T-helper 2 cell (primary cell): ENCODE measurements at regions not wholly inside any gene's neighbourhood (a gene's known extent, or its start where the extent isn't known, plus 50 kb on each side); places are given as distances from the start of the nearest gene placed in this dataset.
A peak's percentile ranks its signal among the peaks of the same experiment; 100 is the strongest.
"Not testable (repeated sequence)": the region's sequence is repeated elsewhere in the genome, so short reads cannot be mapped to it uniquely, and the experiment has no call there.

Experiments used
- DNase-seq, 5 experiments: peaks; one replicate each; pipeline versions ENCODE4 v3.0.0 to v3.0.0-alpha.2; 2012 to 2022

DNA sequence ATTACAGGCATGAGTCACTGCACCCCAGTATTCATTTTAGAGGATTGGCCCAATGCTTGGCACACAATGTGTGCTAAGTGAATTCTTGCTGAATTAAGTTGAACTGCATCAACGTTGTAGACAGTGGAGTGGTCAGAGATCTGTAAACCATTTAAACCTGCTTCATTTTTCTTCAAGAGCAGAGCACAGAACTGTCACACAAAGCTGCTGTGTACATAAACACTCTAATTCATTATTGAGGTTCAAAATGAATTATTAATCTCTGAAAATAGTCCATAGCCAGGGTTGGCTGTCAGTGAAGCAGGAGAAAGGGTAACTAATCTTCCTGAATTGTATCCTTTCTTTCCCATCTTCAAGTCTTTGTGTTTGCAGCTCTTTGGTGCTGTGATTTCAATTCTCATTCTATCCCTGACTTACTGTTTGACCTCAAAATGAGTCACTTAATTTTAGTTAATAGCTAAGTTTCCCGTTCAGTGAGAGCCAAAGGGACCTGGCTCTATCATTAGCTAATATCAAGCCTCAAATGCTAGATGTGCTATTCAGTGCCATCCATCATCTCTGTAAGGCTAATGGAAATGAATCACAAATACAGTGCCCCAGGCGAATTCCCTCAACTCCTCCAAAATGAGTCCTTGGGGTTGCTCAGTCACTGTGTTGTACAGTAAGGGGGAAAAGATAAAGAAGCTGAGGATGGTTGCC, 77.0 kb upstream of the TSC22D1 start:
- DNase-seq = no peak

- DNase-seq = no peak
These were observed 76.0 kb upstream of the TSC22D1 start for GRCh38 chr13:44652168-44652567.

- DNase-seq = no peak
These were observed 75.6 kb upstream of the TSC22D1 start for GRCh38 chr13:44651724-44652123.

- no peak for DNase-seq
These were observed 75.1 kb upstream of the TSC22D1 start for GRCh38 chr13:44651209-44651608.

GRCh38 chr13:44649834-44650233, 73.7 kb upstream of the TSC22D1 start:
- no peak for DNase-seq

DNA sequence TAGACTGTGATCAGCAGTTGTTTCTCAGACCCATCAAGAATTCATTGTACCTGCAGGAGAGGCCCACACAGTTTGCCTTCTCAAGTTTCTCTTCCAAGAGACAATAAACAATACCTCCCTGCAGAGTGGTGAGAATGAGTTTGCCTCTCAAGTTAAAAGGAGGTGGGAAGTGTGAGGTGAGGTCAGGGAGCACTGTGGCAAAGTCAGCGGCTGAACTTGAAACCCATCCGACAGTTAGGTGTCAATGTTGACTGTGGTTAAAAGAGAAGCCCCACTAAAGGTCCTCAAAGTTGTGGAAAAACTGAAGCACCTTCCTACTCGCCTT, 72.9 kb upstream of the TSC22D1 start:
- DNase-seq = no peak

GRCh38 chr13:44648392-44649103, 72.4 kb upstream of the TSC22D1 start:
- DNase-seq = peak in 1 of 5 experiments; percentile 27

DNA sequence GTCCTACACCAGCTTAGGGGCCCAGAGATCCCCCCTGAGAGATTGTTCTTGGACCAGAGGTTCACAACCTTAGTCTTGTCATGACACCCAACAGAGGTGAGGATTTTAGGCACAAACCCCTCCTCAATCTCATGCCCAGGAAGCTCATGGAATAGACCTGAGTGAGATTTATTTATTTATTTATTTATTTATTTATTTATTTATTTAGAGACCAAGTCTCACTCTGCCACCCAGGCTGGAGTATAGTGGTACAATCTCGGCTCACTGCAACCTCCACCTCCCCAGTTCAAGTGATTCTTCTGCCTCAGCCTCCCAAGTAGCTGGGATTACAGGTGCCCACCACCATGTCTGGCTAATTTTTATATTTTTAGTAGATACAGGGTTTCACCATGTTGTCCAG, 71.4 kb upstream of the TSC22D1 start:
- DNase-seq = not testable (repeated sequence)

GRCh38 chr13:44646044-44646443, 69.9 kb upstream of the TSC22D1 start:
- no peak for DNase-seq

- DNase-seq = no peak
These were observed 67.1 kb upstream of the TSC22D1 start for GRCh38 chr13:44643256-44643655.

DNA sequence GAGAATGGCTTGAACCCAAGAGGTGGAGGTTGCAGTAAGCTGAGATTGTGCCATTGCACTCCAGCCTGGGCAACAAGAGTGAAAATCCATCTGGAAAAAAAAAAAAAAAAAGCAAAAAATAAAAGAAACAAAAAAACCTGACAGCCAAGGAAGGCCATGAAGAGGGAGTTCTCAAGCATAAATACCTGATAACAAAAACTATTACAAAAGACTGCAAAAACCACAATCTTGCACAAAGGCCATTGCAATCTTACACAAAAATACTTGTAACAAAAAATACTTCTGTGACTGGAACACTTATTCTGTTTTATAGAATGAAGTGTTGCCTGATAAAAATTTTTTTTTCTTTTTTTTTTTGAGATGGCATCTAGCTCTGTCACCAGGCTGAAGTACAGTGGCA, 61.5 kb upstream of the TSC22D1 start:
- DNase-seq = no peak

DNA sequence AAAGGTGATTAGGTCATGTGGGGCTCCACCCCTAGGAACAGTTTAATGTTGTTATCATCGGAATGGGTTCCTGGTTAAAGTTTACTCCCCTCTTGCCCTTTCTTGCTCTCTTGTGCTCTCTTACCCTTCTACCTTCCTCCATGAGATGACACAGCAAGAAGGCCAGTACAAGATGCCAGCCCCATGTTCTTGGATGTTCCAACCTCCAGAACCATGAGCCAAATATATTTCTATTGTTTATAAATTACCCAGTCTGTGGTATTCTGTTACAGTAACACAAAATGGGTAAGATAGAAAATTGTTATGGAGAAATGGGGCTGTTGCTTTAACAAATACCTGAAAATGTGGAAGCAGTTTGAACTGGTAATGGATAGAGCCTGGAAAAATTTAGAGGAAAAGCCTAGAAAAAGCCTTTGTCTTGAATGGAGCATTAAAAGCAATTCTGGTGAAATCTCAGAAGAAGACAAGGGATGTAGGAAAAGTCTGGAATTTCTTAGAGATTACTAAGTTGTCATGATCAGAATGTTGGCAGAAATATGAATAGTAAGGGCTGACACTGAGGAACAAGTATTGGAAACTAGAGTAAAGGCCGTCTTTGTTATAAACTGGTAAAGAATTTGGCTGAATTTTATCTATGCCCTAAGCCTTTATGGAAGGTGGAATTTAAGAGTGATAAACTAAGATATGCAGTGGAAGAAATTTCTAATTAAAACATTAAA, 53.5 kb upstream of the TSC22D1 start:
- DNase-seq = no peak

DNA sequence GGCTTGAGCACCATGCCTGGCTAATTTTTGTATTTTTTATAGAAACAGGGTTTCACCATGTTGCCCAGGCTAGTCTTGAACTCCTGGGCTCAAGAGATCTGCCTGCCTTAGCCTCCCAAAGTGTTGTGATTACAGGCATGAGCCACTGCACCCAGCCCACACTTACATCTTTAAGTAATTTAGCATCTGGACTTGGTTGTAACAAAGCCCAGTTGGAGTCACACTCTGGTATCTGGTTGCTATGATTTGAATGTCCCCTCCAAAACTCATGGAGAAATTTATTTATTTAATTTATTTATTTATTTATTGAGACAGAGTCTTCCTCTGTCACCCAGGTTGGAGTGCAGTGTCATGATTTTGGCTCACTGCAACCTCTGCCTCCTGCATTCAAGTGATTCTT, 52.7 kb upstream of the TSC22D1 start:
- not testable (repeated sequence) for DNase-seq

- no peak for DNase-seq
These were observed 51.3 kb upstream of the TSC22D1 start for GRCh38 chr13:44627441-44627840.

DNA sequence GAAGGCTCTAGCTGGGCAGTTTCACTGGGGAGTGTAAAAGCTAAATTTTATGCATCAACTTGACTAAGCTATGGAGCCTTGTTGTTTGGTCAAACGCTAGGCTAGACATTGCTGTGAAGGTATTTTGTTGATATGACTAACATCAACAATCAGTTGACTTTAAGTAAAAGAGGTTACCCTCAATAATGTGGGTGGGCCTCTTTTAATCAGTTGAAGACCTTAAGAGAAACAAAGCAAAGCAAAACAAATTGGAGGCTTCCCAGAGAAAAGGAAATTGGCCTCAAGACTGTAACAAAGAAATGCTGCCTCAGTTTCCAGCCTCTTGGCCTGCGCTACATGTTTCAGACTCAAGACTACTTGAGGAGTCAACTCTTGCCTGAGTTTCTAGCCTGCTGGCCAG, 50.0 kb upstream of the TSC22D1 start:
- no peak for DNase-seq
